Fibroblast of lung (primary cell): ENCODE measurements at regions not wholly inside any gene's neighbourhood (a gene's known extent, or its start where the extent isn't known, plus 50 kb on each side); places are given as distances from the start of the nearest gene placed in this dataset.

Experiments
- DNase-seq, 2 donors: peaks; one replicate each; pipeline versions ENCODE4 v3.0.0 to v3.0.0-alpha.2; 2010; ENCODE audit warnings: low read depth in 2 of 2
- H2AFZ ChIP-seq: 2 replicates; pipeline ENCODE4 v1.5.1; 2012; ENCODE audit warnings: low read length, control low read depth, inconsistent platforms
- H3K27ac ChIP-seq: 2 replicates; pipeline ENCODE4 v1.5.1; 2011; ENCODE audit warnings: low read length, control low read depth; ENCODE audit not compliant: insufficient read depth
- H3K27me3 ChIP-seq: 2 replicates; pipeline ENCODE4 v1.5.1; 2011; ENCODE audit warnings: mild to moderate bottlenecking, low read length; ENCODE audit not compliant: control insufficient read depth, insufficient read depth
- H3K36me3 ChIP-seq: 2 replicates; pipeline ENCODE4 v1.5.1; 2011; ENCODE audit warnings: low read length; ENCODE audit not compliant: control insufficient read depth, insufficient read depth
- H3K4me1 ChIP-seq: 2 replicates; pipeline ENCODE4 v1.5.1; 2011; ENCODE audit warnings: low read length; ENCODE audit not compliant: control insufficient read depth, insufficient read depth; ENCODE audit errors: extremely low read depth
- H3K4me2 ChIP-seq: 2 replicates; pipeline ENCODE4 v1.5.1; 2011; ENCODE audit warnings: low read length, control low read depth; ENCODE audit not compliant: insufficient read depth; ENCODE audit errors: extremely low read depth
- H3K4me3 ChIP-seq, 4 experiments: fragments of 200-600 bp in 1 of 4; sonication (generic) in 1 of 4; replicated peaks in 1 of 4; 2 replicates each; pipeline ENCODE4 v1.5.1; 2011 to 2016; ENCODE audit warnings: low read length in 4 of 4, low read depth in 3 of 4, mild to moderate bottlenecking in 3 of 4, control low read depth in 2 of 4, inconsistent platforms in 1 of 4, mixed read lengths in 1 of 4; ENCODE audit not compliant: insufficient read depth in 1 of 4; ENCODE audit errors: control extremely low read depth in 1 of 4
- H3K79me2 ChIP-seq: 2 replicates; pipeline ENCODE4 v1.5.1; 2012; ENCODE audit warnings: mild to moderate bottlenecking, low read length, inconsistent platforms; ENCODE audit not compliant: control insufficient read depth, insufficient read depth
- H3K9ac ChIP-seq: 2 replicates; pipeline ENCODE4 v1.5.1; 2011; ENCODE audit warnings: mild to moderate bottlenecking, low read length, control low read depth; ENCODE audit not compliant: insufficient read depth
- H3K9me3 ChIP-seq: 2 replicates; pipeline ENCODE4 v1.5.1; 2012; ENCODE audit warnings: low read depth, low read length; ENCODE audit not compliant: control insufficient read depth, insufficient read depth
- H4K20me1 ChIP-seq: 2 replicates; pipeline ENCODE4 v1.5.1; 2011; ENCODE audit warnings: low read length; ENCODE audit not compliant: control insufficient read depth, insufficient read depth; ENCODE audit errors: extremely low read depth
- CTCF ChIP-seq, 2 donors: IDR thresholded peaks in 1 of 2; conservative IDR thresholded peaks in 1 of 2; 1 replicate in 1 of 2; 2 replicates in 1 of 2; pipeline ENCODE4 v1.5.1; 2011 to 2012; ENCODE audit warnings: low read length in 2 of 2, control low read depth in 1 of 2, inconsistent platforms in 1 of 2, low read depth in 1 of 2, mild to moderate bottlenecking in 1 of 2
- EZH2 ChIP-seq: IDR thresholded peaks from 2 replicates; pipeline ENCODE4 v1.5.1; 2012; ENCODE audit warnings: low read length, control low read depth, mild to moderate bottlenecking; ENCODE audit errors: missing control alignments

- no peaks in the 10 kb centered on the region for H4K20me1 ChIP-seq
- H2AFZ ChIP-seq, result no peak overlapping the region
- H3K27ac ChIP-seq, result no peak overlapping the region
- H3K4me3 ChIP-seq, result no peak overlapping the region
- no peaks in the 10 kb centered on the region for H3K36me3 ChIP-seq
- no peak overlapping the region for H3K9ac ChIP-seq
- H3K9me3 ChIP-seq, result no peaks in the 10 kb centered on the region
- no peaks in the 10 kb centered on the region for H3K4me1 ChIP-seq
- TF ChIP-seq CTCF (conservative IDR thresholded peaks at IDR 0.05 in 1 of 2, IDR thresholded peaks at IDR 0.05 in 1 of 2; ENCODE audit: low read depth in 1 of 2, low read length in 2 of 2) (no peak), EZH2 (no peak)
- no peak overlapping the region for H3K4me2 ChIP-seq
- H3K79me2 ChIP-seq, result no peaks in the 10 kb centered on the region
- DNase-seq, result no peak
- no peaks in the 10 kb centered on the region for H3K27me3 ChIP-seq
These were observed 1130.7 kb upstream of the PIK3C3 start for GRCh38 chr18:40824291-40824690.

GRCh38 chr18:40821596-40822243 is 1133.3 kb upstream of the PIK3C3 start:
- H3K4me1 ChIP-seq, result no peaks in the 10 kb centered on the region
- no peak for DNase-seq

GRCh38 chr18:40812981-40813515 is 1142.0 kb upstream of the PIK3C3 start:
- no peaks in the 10 kb centered on the region for H4K20me1 ChIP-seq
- no peaks in the 10 kb centered on the region for H3K36me3 ChIP-seq
- H2AFZ ChIP-seq, result no peak overlapping the region
- no peak overlapping the region for H3K27ac ChIP-seq
- H3K4me1 ChIP-seq, result no peaks in the 10 kb centered on the region
- no peaks in the 10 kb centered on the region for H3K27me3 ChIP-seq
- no peak overlapping the region for H3K4me3 ChIP-seq
- H3K4me2 ChIP-seq, result no peak overlapping the region
- H3K9ac ChIP-seq, result no peak overlapping the region
- H3K9me3 ChIP-seq, result no peaks in the 10 kb centered on the region
- peak in 1 of 2 donors; percentile 45 for DNase-seq
- H3K79me2 ChIP-seq, result no peaks in the 10 kb centered on the region
- TF ChIP-seq CTCF (conservative IDR thresholded peaks at IDR 0.05 in 1 of 2, IDR thresholded peaks at IDR 0.05 in 1 of 2; ENCODE audit: low read depth in 1 of 2, low read length in 2 of 2) (no peak), EZH2 (no peak)

More at GRCh38 chr18:40821596-40822243, 1133.3 kb upstream of the PIK3C3 start:
- no peaks in the 10 kb centered on the region for H3K27me3 ChIP-seq
- H2AFZ ChIP-seq, result no peak overlapping the region
- H4K20me1 ChIP-seq, result no peaks in the 10 kb centered on the region
- no peak overlapping the region for H3K4me3 ChIP-seq
- H3K9me3 ChIP-seq, result no peaks in the 10 kb centered on the region
- no peaks in the 10 kb centered on the region for H3K36me3 ChIP-seq
- TF ChIP-seq EZH2, result no peak
- TF ChIP-seq CTCF (conservative IDR thresholded peaks at IDR 0.05 in 1 of 2, IDR thresholded peaks at IDR 0.05 in 1 of 2; ENCODE audit: low read depth in 1 of 2, low read length in 2 of 2), result no peak
- H3K4me2 ChIP-seq, result no peak overlapping the region
- H3K79me2 ChIP-seq, result no peaks in the 10 kb centered on the region
- H3K9ac ChIP-seq, result no peak overlapping the region
- H3K27ac ChIP-seq, result no peak overlapping the region
